T-helper 2 cell treated with Interferon-gamma antibody and Interleukin-4, amounts not matched to agents 5 μg/mL and 100 μg/mL, for 36 hours (primary cell): ENCODE measurements at regions not wholly inside any gene's neighbourhood (a gene's known extent, or its start where the extent isn't known, plus 50 kb on each side); places are given as distances from the start of the nearest gene placed in this dataset.
"Not testable (repeated sequence)": the region's sequence is repeated elsewhere in the genome, so short reads cannot be mapped to it uniquely, and the experiment has no call there.

Experiments
- DNase-seq: peaks from one replicate; pipeline ENCODE4 v3.0.0; 2021; ENCODE audit warnings: low spot score
- H3K27ac Mint-ChIP-seq: one replicate; pipeline ENCODE4 v1.8.0; 2021; ENCODE audit warnings: mild to moderate bottlenecking, mixed read lengths
- H3K27me3 Mint-ChIP-seq: one replicate; pipeline ENCODE4 v1.8.0; 2021; ENCODE audit warnings: low read depth, mixed read lengths
- H3K36me3 Mint-ChIP-seq: one replicate; pipeline ENCODE4 v1.8.0; 2021; ENCODE audit warnings: low read depth, mixed read lengths
- H3K4me1 Mint-ChIP-seq: one replicate; pipeline ENCODE4 v1.8.0; 2021; ENCODE audit warnings: low read depth, mixed read lengths
- H3K4me3 Mint-ChIP-seq: one replicate; pipeline ENCODE4 v1.8.0; 2022; ENCODE audit warnings: mild to moderate bottlenecking, moderate library complexity, mixed read lengths
- H3K9me3 Mint-ChIP-seq: one replicate; pipeline ENCODE4 v1.8.0; 2021; ENCODE audit warnings: mixed read lengths

GRCh38 chr17:82998637-82999036 lies 80.8 kb upstream of the METRNL start:
- Mint-ChIP-seq H3K4me3 (no peak overlapping the region), H3K9me3 (peaks cover 27% of the 10 kb centered on the region), H3K36me3 (peaks cover 31% of the 10 kb centered on the region), H3K27me3 (peaks cover 3% of the 10 kb centered on the region), H3K4me1 (no peaks in the 10 kb centered on the region), H3K27ac (no peak overlapping the region)
- no peak for DNase-seq

- H3K27ac Mint-ChIP-seq: no peak overlapping the region
- no peaks in the 10 kb centered on the region for H3K27me3 Mint-ChIP-seq
- H3K36me3 Mint-ChIP-seq: peaks cover 24% of the 10 kb centered on the region
- no peak overlapping the region for H3K4me3 Mint-ChIP-seq
- peaks cover 11% of the 10 kb centered on the region for H3K9me3 Mint-ChIP-seq
- no peaks in the 10 kb centered on the region for H3K4me1 Mint-ChIP-seq
- DNase-seq: no peak
Measured at GRCh38 chr17:83000738-83001137, 78.7 kb upstream of the METRNL start.

GRCh38 chr17:83002118-83002805 lies 77.1 kb upstream of the METRNL start:
- peaks cover 25% of the 10 kb centered on the region for H3K36me3 Mint-ChIP-seq
- H3K27ac Mint-ChIP-seq: no peak overlapping the region
- no peaks in the 10 kb centered on the region for H3K27me3 Mint-ChIP-seq
- no peak overlapping the region for H3K4me3 Mint-ChIP-seq
- H3K9me3 Mint-ChIP-seq: peaks cover 9% of the 10 kb centered on the region
- no peaks in the 10 kb centered on the region for H3K4me1 Mint-ChIP-seq
- no peak for DNase-seq

- Mint-ChIP-seq H3K4me3 (no peak overlapping the region), H3K27me3 (no peaks in the 10 kb centered on the region), H3K36me3 (peaks cover 16% of the 10 kb centered on the region), H3K9me3 (no peaks in the 10 kb centered on the region), H3K27ac (no peak overlapping the region), H3K4me1 (peaks cover 3% of the 10 kb centered on the region)
- no peak for DNase-seq
Measured at GRCh38 chr17:83004791-83005380, 74.5 kb upstream of the METRNL start.

- DNase-seq: no peak
- peaks cover 16% of the 10 kb centered on the region for H3K36me3 Mint-ChIP-seq
- H3K9me3 Mint-ChIP-seq: no peaks in the 10 kb centered on the region
- H3K27ac Mint-ChIP-seq: no peak overlapping the region
- peaks cover 3% of the 10 kb centered on the region for H3K4me1 Mint-ChIP-seq
- H3K27me3 Mint-ChIP-seq: no peaks in the 10 kb centered on the region
- no peak overlapping the region for H3K4me3 Mint-ChIP-seq
Measured at GRCh38 chr17:83005639-83006038, 73.8 kb upstream of the METRNL start.

GRCh38 chr17:83006515-83007455 lies 72.6 kb upstream of the METRNL start:
- no peaks in the 10 kb centered on the region for H3K9me3 Mint-ChIP-seq
- H3K27ac Mint-ChIP-seq: peak overlapping the region; percentile 15
- no peak overlapping the region for H3K4me3 Mint-ChIP-seq
- H3K27me3 Mint-ChIP-seq: no peaks in the 10 kb centered on the region
- peaks cover 3% of the 10 kb centered on the region for H3K4me1 Mint-ChIP-seq
- no peak for DNase-seq
- H3K36me3 Mint-ChIP-seq: peaks cover 16% of the 10 kb centered on the region

- Mint-ChIP-seq H3K36me3 (peaks cover 16% of the 10 kb centered on the region), H3K9me3 (no peaks in the 10 kb centered on the region), H3K27ac (no peak overlapping the region), H3K27me3 (no peaks in the 10 kb centered on the region), H3K4me3 (no peak overlapping the region), H3K4me1 (peaks cover 3% of the 10 kb centered on the region)
- no peak for DNase-seq
Measured at GRCh38 chr17:83007504-83008185, 71.8 kb upstream of the METRNL start.

DNA sequence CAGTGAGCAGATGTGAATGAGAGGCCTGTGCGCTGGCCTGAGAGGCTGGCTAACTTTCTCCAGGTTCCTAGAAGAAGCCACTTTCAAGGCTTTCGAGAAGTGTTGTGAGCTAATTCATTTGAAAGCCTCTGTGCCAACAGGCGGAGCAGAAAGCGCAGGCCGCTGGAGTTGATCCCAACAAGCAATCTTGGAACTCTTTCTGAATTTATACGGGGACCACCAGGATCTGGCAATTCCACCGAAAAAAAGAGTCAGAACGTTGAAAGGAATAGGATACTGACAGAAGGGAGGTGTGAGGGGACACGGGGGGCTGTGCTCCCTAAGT lies 71.3 kb upstream of the METRNL start:
- H3K4me3 Mint-ChIP-seq: no peak overlapping the region
- H3K36me3 Mint-ChIP-seq: peaks cover 16% of the 10 kb centered on the region
- H3K4me1 Mint-ChIP-seq: peaks cover 3% of the 10 kb centered on the region
- no peak for DNase-seq
- no peaks in the 10 kb centered on the region for H3K27me3 Mint-ChIP-seq
- H3K27ac Mint-ChIP-seq: no peak overlapping the region
- no peaks in the 10 kb centered on the region for H3K9me3 Mint-ChIP-seq

DNA sequence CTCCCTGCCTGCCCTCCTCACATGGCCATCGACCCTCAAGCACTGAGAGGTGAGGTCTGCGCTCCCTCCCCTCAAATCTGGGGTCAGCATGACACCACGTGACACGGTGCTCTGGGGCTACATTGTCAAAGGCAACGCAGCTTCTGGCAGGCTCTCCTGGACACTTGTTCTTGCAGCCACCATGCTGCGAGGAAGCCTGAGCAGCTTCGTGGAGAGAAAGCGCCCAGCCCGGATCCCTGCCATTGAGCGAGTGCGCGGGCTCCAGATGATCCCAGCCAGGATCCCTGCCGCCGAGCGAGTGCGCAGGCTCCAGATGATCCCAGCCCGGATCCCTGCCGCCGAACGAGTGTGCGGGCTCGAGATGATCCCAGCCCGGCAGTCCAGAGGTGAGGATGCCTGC lies 70.9 kb upstream of the METRNL start:
- Mint-ChIP-seq H3K36me3 (peaks cover 16% of the 10 kb centered on the region), H3K4me1 (peaks cover 3% of the 10 kb centered on the region), H3K9me3 (no peaks in the 10 kb centered on the region), H3K27me3 (no peaks in the 10 kb centered on the region), H3K27ac (no peak overlapping the region), H3K4me3 (no peak overlapping the region)
- DNase-seq: no peak

GRCh38 chr17:83009414-83010205 lies 69.8 kb upstream of the METRNL start:
- Mint-ChIP-seq H3K9me3 (no peaks in the 10 kb centered on the region), H3K27ac (no peak overlapping the region), H3K4me3 (no peak overlapping the region), H3K4me1 (peaks cover 3% of the 10 kb centered on the region), H3K36me3 (peaks cover 16% of the 10 kb centered on the region), H3K27me3 (no peaks in the 10 kb centered on the region)
- no peak for DNase-seq

DNA sequence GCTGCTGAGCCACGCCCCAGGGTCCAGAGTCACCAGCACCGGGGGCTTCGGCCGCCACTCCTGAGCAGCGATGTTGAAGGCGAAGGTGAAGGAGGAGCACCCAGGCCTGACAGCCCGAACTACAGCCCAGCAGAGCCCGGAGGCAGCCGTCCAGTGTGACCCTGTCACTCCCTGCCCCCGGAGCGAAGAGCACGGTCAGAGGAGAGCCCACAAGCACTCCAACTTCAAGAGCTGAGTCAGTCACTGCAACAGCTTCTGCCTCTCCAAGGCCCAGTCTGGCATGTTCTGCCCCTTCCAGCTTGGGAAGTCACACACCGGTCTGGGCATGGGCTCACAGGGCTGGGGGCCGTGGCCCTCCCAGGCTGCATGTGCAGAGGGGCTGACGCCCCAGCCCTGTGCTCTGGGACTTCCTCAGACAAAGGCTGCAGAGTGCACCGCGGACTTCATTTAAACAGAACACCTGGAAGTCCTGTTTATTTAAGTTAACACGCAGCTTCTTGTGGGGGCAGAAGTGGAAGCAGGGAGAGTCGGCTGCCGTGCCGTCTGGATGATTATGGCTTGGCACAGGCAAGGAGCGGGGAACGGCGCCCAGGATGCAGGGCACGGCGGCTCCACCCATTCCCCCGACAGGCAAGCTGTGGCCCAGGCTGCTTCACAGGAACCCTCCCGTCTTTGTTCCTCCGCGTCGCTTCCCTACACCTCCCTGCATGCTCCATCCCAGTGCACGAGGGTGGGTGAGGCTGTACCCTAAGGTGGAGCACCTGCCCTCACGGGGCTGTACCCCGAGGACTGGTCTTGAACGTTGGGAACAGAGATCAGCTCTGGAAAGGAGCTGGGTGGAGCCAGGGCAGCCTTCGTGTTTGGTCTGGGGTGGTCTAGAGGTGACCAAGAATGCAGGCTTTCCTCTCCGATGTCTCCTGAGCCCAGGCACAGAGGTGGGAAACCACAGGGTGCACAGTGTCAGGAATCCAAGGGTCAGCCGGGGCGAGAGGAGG lies 68.9 kb upstream of the METRNL start:
- H3K27ac Mint-ChIP-seq: no peak overlapping the region
- H3K4me3 Mint-ChIP-seq: no peak overlapping the region
- no peaks in the 10 kb centered on the region for H3K27me3 Mint-ChIP-seq
- no peaks in the 10 kb centered on the region for H3K9me3 Mint-ChIP-seq
- no peak for DNase-seq
- peaks cover 3% of the 10 kb centered on the region for H3K4me1 Mint-ChIP-seq
- peaks cover 9% of the 10 kb centered on the region for H3K36me3 Mint-ChIP-seq

DNA sequence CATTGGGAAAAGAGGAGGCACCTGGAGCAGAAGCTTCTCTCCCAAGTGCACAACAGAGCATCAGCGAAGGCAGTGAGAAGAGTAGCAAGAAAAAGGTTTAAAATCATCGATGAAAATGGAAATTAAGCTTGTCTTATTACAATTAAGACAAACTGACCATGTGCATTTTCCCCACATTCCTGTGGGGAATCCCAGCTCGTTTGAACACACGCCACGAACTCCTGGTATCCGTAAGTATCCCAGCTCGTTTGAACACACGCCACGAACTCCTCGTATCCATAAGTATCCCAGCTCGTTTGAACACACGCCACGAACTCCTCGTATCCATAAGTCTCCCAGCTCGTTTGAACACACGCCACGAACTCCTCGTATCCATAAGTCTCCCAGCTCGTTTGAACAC lies 67.7 kb upstream of the METRNL start:
- H3K4me1 Mint-ChIP-seq, DNase-seq, H3K27me3 Mint-ChIP-seq, H3K27ac Mint-ChIP-seq, H3K4me3 Mint-ChIP-seq, H3K9me3 Mint-ChIP-seq, H3K36me3 Mint-ChIP-seq: not testable (repeated sequence)
